Upper lobe of left lung (tissue), 6 donors: ENCODE measurements at regions not wholly inside any gene's neighbourhood (a gene's known extent, or its start where the extent isn't known, plus 50 kb on each side); places are given as distances from the start of the nearest gene placed in this dataset.

Experiments
- ATAC-seq, 2 donors: fragments of 200-7000 bp; cut with Tn5 transposase; one replicate each; pipeline ENCODE4 v1.9.1; 2022; ENCODE audit warnings: mild to moderate bottlenecking in 2 of 2, moderate library complexity in 2 of 2; ENCODE audit not compliant: low FRiP score in 2 of 2
- DNase-seq, 2 donors: peaks; one replicate each; pipeline ENCODE4 v3.0.0-alpha.2; 2019 to 2020
- H3K27ac ChIP-seq, 4 donors: fragments of 200-600 bp; sonication (generic); one replicate each; pipeline ENCODE4 v1.5.1; 2016 to 2019
- H3K27me3 ChIP-seq, 4 donors: fragments of 200-600 bp; sonication (generic); one replicate each; pipeline ENCODE4 v1.5.1; 2017 to 2019
- H3K36me3 ChIP-seq, 4 donors: fragments of 200-600 bp; sonication (generic); one replicate each; pipeline ENCODE4 v1.5.1; 2016 to 2019
- H3K4me1 ChIP-seq, 4 donors: fragments of 200-600 bp; sonication (generic); one replicate each; pipeline ENCODE4 v1.5.1; 2018 to 2019
- H3K4me3 ChIP-seq, 4 donors: fragments of 200-600 bp; sonication (generic); one replicate each; pipeline ENCODE4 v1.5.1; 2017 to 2019; ENCODE audit warnings: mild to moderate bottlenecking in 2 of 4, moderate library complexity in 1 of 4
- H3K9me3 ChIP-seq, 4 donors: fragments of 200-600 bp; sonication (generic); one replicate each; pipeline ENCODE4 v1.5.1; 2018 to 2019
- CTCF ChIP-seq, 6 experiments: fragments of 450-650 bp in 4 of 6; fragments of 200-600 bp in 2 of 6; sonication (generic) in 2 of 6; IDR thresholded peaks; one replicate each; pipeline ENCODE4 v1.5.1; 2016 to 2019; ENCODE audit warnings: antibody characterized with exemption in 6 of 6
- EP300 ChIP-seq, 4 donors: sonication (generic); formaldehyde crosslinking; IDR thresholded peaks; one replicate each; pipeline ENCODE4 v1.5.1; 2017; ENCODE audit warnings: antibody characterized with exemption in 4 of 4, control low read depth in 2 of 4
- POLR2A ChIP-seq, 4 donors: fragments of 450-650 bp; IDR thresholded peaks; one replicate each; pipeline ENCODE4 v1.5.1; 2016 to 2017; ENCODE audit warnings: antibody characterized with exemption in 4 of 4, mild to moderate bottlenecking in 2 of 4
- POLR2AphosphoS5 ChIP-seq, 2 donors: sonication (generic); formaldehyde crosslinking; IDR thresholded peaks; one replicate each; pipeline ENCODE4 v1.5.1; 2017; ENCODE audit warnings: antibody characterized with exemption in 2 of 2
- WGBS, 2 donors: methylation state at CpG; one replicate each; pipeline ENCODE4 v1.1.5; 2017 to 2018; 5-methylcytosine and 5-hydroxymethylcytosine counted together
- donor health status: DM: no; HTN: no; CAD: no; lungs with moderate emphysema.
- donor health status: DM: no; HTN: yes; CAD: no; lungs with severe emphysema.

GRCh38 chr4:138689593-138689992 lies 326.0 kb upstream of the NOCT start:
- Histone ChIP-seq H3K9me3 (no peaks in the 10 kb centered on the region), H3K27me3 (no peaks in the 10 kb centered on the region), H3K4me3 (no peak overlapping the region), H3K27ac (no peak overlapping the region), H3K4me1 (peaks cover 0 to 2% (median 0%) of the 10 kb centered on the region in 4 donors), H3K36me3 (no peaks in the 10 kb centered on the region)
- DNase-seq (no peak), ATAC-seq (no peak)
- 82 to 89% methylated on average over 6 of the region's 6 CpGs for WGBS, 2 donors
- TF ChIP-seq POLR2A (IDR thresholded peaks at IDR 0.05) (no peak), POLR2AphosphoS5 (IDR thresholded peaks at IDR 0.05) (no peak), CTCF (IDR thresholded peaks at IDR 0.05) (no peak), EP300 (IDR thresholded peaks at IDR 0.05) (no peak)

- H3K4me3 ChIP-seq, result no peak overlapping the region
- H3K4me1 ChIP-seq, result peaks cover 0 to 2% (median 0%) of the 10 kb centered on the region in 4 donors
- H3K9me3 ChIP-seq, result no peaks in the 10 kb centered on the region
- TF ChIP-seq POLR2AphosphoS5 (IDR thresholded peaks at IDR 0.05) (no peak), CTCF (IDR thresholded peaks at IDR 0.05) (no peak), POLR2A (IDR thresholded peaks at IDR 0.05) (no peak), EP300 (IDR thresholded peaks at IDR 0.05) (no peak)
- ATAC-seq, result no peak
- no peak for DNase-seq
- no peaks in the 10 kb centered on the region for H3K27me3 ChIP-seq
- no peaks in the 10 kb centered on the region for H3K36me3 ChIP-seq
- no peak overlapping the region for H3K27ac ChIP-seq
- WGBS, 2 donors, result 66 to 67% methylated on average over 9 of the region's 9 CpGs
Observed at GRCh38 chr4:138689187-138689586, 326.4 kb upstream of the NOCT start.

- Histone ChIP-seq H3K27me3 (no peaks in the 10 kb centered on the region), H3K27ac (no peak overlapping the region), H3K4me1 (no peaks in the 10 kb centered on the region), H3K9me3 (no peaks in the 10 kb centered on the region), H3K4me3 (no peak overlapping the region), H3K36me3 (no peaks in the 10 kb centered on the region)
- 63 to 75% methylated on average over 12 of the region's 12 CpGs for WGBS, 2 donors
- DNase-seq (peak in 1 of 2 donors; percentile 25), ATAC-seq (no peak)
- no peak for TF ChIP-seq EP300 (IDR thresholded peaks at IDR 0.05)
- TF ChIP-seq CTCF (IDR thresholded peaks at IDR 0.05), result no peak
- no peak for TF ChIP-seq POLR2AphosphoS5 (IDR thresholded peaks at IDR 0.05)
- no peak for TF ChIP-seq POLR2A (IDR thresholded peaks at IDR 0.05)
Observed at GRCh38 chr4:138688408-138689085, 327.0 kb upstream of the NOCT start.

GRCh38 chr4:138686106-138686835 lies 329.3 kb upstream of the NOCT start:
- 66 to 76% methylated on average over 11 of the region's 11 CpGs for WGBS, 2 donors
- H3K9me3 ChIP-seq, result no peaks in the 10 kb centered on the region
- no peak overlapping the region for H3K4me3 ChIP-seq
- no peak overlapping the region for H3K27ac ChIP-seq
- H3K36me3 ChIP-seq, result no peaks in the 10 kb centered on the region
- TF ChIP-seq CTCF (IDR thresholded peaks at IDR 0.05), result no peak
- TF ChIP-seq POLR2A (IDR thresholded peaks at IDR 0.05), result no peak
- H3K4me1 ChIP-seq, result peaks cover 0 to 2% (median under 1%) of the 10 kb centered on the region in 4 donors
- DNase-seq, result no peak
- H3K27me3 ChIP-seq, result no peaks in the 10 kb centered on the region
- ATAC-seq, result peak in 1 of 2 donors; percentile 51
